ENCODE measurements at regions not wholly inside any gene's neighbourhood (a gene's known extent, or its start where the extent isn't known, plus 50 kb on each side); places are given as distances from the start of the nearest gene placed in this dataset.

GRCh38 chr13:106748785-106749184 lies 180.8 kb upstream of the ARGLU1 start:
- TF ChIP-seq CTCF (conservative IDR thresholded peaks at IDR 0.05; ENCODE audit: low read depth, low read length), result no peak
- TF ChIP-seq EZH2phosphoT487 (IDR thresholded peaks at IDR 0.05; ENCODE audit: borderline replicate concordance, low read length), result no peak

All from PC-3 (cell line).